ENCODE measurements at regions not wholly inside any gene's neighbourhood (a gene's known extent, or its start where the extent isn't known, plus 50 kb on each side); places are given as distances from the start of the nearest gene placed in this dataset.

DNA sequence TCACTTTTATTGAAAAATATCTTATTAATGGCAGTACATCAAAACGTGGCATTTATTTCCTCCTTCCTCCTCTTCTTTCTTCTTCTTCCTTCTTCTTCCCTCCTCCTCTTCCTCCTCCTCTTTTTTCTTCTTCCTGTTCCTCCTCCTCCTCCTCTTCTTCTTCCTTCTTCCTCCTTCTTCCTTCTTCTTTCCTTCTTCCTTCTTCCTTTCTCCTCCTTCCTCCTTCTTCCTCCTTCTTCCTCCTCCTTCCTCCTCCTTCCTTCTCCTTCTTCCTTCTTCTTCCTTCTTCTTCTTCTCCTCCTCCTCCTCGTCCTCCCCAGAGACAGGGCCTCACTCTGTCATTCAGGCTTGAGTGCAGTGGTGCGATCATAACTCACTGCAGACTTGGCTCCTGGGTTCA is 457.2 kb downstream of the AEBP2 start:
- Histone ChIP-seq H2BK120ac (ENCODE audit: low read depth, low read length) (no peak overlapping the region), H3K4me1 (ENCODE audit: control insufficient read depth, insufficient read depth, low read length) (peaks cover 5% of the 10 kb centered on the region), H3K9me1 (ENCODE audit: insufficient read depth, low read length) (no peaks in the 10 kb centered on the region), H2BK20ac (ENCODE audit: low read depth, low read length) (no peak overlapping the region), H2BK5ac (ENCODE audit: low read depth, low read length, poor library complexity, severe bottlenecking) (no peak overlapping the region), H3K14ac (replicated peaks; ENCODE audit: low read depth, low read length) (no peak overlapping the region), H2AK9ac (replicated peaks; ENCODE audit: low read depth, low read length, poor library complexity) (no peak overlapping the region), H3K4me2 (ENCODE audit: low read depth, low read length) (no peak overlapping the region), H3K9ac (ENCODE audit: low read depth, low read length) (no peak overlapping the region), H3K79me1 (ENCODE audit: low read depth in 1 of 2, low read length in 2 of 2) (no peaks in the 10 kb centered on the region), H3K27ac (ENCODE audit: insufficient read depth, low read length) (no peak overlapping the region), H3K9me3 (ENCODE audit: control insufficient read depth, insufficient read depth, low read length) (no peaks in the 10 kb centered on the region), H4K20me1 (ENCODE audit: insufficient read depth, low read length) (no peaks in the 10 kb centered on the region), H4K5ac (ENCODE audit: low read depth, low read length) (no peak overlapping the region), H4K8ac (ENCODE audit: low read depth in 2 of 2, low read length in 2 of 2) (no peak overlapping the region), H3K4me3 (ENCODE audit: insufficient read depth, low read depth, low read length) (no peak overlapping the region), H3K56ac (ENCODE audit: extremely low read depth, insufficient read depth, low read length) (no peak overlapping the region), H2AFZ (replicated peaks; ENCODE audit: low read length, poor library complexity) (no peak overlapping the region), H2BK15ac (ENCODE audit: low read depth, low read length) (no peak overlapping the region; the same call in 2 of the 3 replicates), H2AK5ac (ENCODE audit: low read depth, low read length) (no peak overlapping the region), H3K4ac (ENCODE audit: low read depth, low read length) (no peak overlapping the region), H3K36me3 (ENCODE audit: control insufficient read depth, insufficient read depth, low read length) (no peaks in the 10 kb centered on the region), H3K23ac (ENCODE audit: low read depth, low read length) (no peak overlapping the region), H3K18ac (ENCODE audit: low read depth, low read length) (no peak overlapping the region), H4K91ac (ENCODE audit: insufficient read depth, low read depth, low read length) (no peak overlapping the region), H3K27me3 (ENCODE audit: control insufficient read depth, insufficient read depth, low read length) (no peaks in the 10 kb centered on the region)
- 60% methylated on average over 1 of the region's 3 CpGs; no CpG with 5 or more reads in 1 of the 2 experiments for WGBS, 2 experiments (ENCODE audit: extremely low coverage in 2 of 2, insufficient read length in 1 of 2)
- in situ Hi-C loops (cut with MboI; ENCODE audit: low sequenced_read_pairs), result loop anchor here (10.0 kb wide), 1 partner anchor 142 kb away; no protein-coding TSS in a partner anchor
- POLR2A ChIA-PET (ENCODE audit: unreplicated experiment), result no interaction called here
- no TSS peak for BruUV-seq (replicated peaks)
- CTCF ChIA-PET, result no interaction called here
- TF ChIP-seq CHD1 (IDR thresholded peaks at IDR 0.05; ENCODE audit: low read depth, low read length) (no peak), POLR2A (IDR thresholded peaks at IDR 0.05; ENCODE audit: low read depth, low read length) (no peak), RCOR1 (IDR thresholded peaks at IDR 0.05; ENCODE audit: insufficient replicate concordance, low read length) (no peak), MAZ (IDR thresholded peaks at IDR 0.05; ENCODE audit: borderline replicate concordance, low read depth, low read length) (no peak), SMC3 (IDR thresholded peaks at IDR 0.05; ENCODE audit: low read depth, low read length) (no peak), FOS (IDR thresholded peaks at IDR 0.05; ENCODE audit: low read depth, low read length) (no peak), BHLHE40 (IDR thresholded peaks at IDR 0.05; ENCODE audit: low read depth, low read length) (no peak), MXI1 (IDR thresholded peaks at IDR 0.05; ENCODE audit: borderline replicate concordance, low read depth, low read length) (no peak), CEBPB (IDR thresholded peaks at IDR 0.05; ENCODE audit: low read depth, low read length) (no peak), RAD21 (IDR thresholded peaks at IDR 0.05; ENCODE audit: low read length) (no peak), RFX5 (IDR thresholded peaks at IDR 0.05; ENCODE audit: low read depth, low read length) (no peak), MAFK (IDR thresholded peaks at IDR 0.05; ENCODE audit: low read depth, low read length) (no peak), NFE2L2 (IDR thresholded peaks at IDR 0.05; ENCODE audit: low read depth, low read length) (no peak)
- TF ChIP-seq, protein P1, sequence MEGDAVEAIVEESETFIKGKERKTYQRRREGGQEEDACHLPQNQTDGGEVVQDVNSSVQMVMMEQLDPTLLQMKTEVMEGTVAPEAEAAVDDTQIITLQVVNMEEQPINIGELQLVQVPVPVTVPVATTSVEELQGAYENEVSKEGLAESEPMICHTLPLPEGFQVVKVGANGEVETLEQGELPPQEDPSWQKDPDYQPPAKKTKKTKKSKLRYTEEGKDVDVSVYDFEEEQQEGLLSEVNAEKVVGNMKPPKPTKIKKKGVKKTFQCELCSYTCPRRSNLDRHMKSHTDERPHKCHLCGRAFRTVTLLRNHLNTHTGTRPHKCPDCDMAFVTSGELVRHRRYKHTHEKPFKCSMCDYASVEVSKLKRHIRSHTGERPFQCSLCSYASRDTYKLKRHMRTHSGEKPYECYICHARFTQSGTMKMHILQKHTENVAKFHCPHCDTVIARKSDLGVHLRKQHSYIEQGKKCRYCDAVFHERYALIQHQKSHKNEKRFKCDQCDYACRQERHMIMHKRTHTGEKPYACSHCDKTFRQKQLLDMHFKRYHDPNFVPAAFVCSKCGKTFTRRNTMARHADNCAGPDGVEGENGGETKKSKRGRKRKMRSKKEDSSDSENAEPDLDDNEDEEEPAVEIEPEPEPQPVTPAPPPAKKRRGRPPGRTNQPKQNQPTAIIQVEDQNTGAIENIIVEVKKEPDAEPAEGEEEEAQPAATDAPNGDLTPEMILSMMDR (conservative IDR thresholded peaks at IDR 0.05; ENCODE audit: low read depth, low read length), result no peak
- TF ChIP-seq, protein P2, sequence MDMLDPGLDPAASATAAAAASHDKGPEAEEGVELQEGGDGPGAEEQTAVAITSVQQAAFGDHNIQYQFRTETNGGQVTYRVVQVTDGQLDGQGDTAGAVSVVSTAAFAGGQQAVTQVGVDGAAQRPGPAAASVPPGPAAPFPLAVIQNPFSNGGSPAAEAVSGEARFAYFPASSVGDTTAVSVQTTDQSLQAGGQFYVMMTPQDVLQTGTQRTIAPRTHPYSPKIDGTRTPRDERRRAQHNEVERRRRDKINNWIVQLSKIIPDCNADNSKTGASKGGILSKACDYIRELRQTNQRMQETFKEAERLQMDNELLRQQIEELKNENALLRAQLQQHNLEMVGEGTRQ (IDR thresholded peaks at IDR 0.05; ENCODE audit: low read depth, low read length), result no peak
- TF ChIP-seq, protein P3, sequence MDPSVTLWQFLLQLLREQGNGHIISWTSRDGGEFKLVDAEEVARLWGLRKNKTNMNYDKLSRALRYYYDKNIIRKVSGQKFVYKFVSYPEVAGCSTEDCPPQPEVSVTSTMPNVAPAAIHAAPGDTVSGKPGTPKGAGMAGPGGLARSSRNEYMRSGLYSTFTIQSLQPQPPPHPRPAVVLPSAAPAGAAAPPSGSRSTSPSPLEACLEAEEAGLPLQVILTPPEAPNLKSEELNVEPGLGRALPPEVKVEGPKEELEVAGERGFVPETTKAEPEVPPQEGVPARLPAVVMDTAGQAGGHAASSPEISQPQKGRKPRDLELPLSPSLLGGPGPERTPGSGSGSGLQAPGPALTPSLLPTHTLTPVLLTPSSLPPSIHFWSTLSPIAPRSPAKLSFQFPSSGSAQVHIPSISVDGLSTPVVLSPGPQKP (IDR thresholded peaks at IDR 0.05; ENCODE audit: borderline replicate concordance, low read depth, low read length), result no peak
- no peak for ATAC-seq (ENCODE audit: low read depth)
- intact Hi-C loops (cut with micrococcal nuclease), result loop anchor here (10.0 kb wide), 1 partner anchor 322 kb away; no protein-coding TSS in a partner anchor
- no peak for DNase-seq
- dilution Hi-C loops (cut with HindIII; ENCODE audit: low sequenced_read_pairs, unreplicated experiment), result no loop called here
